Ascending aorta (tissue), 2 donors: ENCODE measurements at regions not wholly inside any gene's neighbourhood (a gene's known extent, or its start where the extent isn't known, plus 50 kb on each side); places are given as distances from the start of the nearest gene placed in this dataset.
A peak's percentile ranks its signal among the peaks of the same experiment; 100 is the strongest.

Experiments used
- DNase-seq, 2 donors: peaks; one replicate each; pipeline ENCODE4 v3.0.0-alpha.2; 2019; ENCODE audit warnings: low spot score in 2 of 2
- H3K27ac ChIP-seq, 2 donors: fragments of 200-600 bp; sonication (generic); one replicate each; pipeline ENCODE4 v1.5.1; 2016 to 2017; ENCODE audit warnings: mild to moderate bottlenecking in 1 of 2
- H3K27me3 ChIP-seq: fragments of 200-600 bp; sonication (generic); one replicate; pipeline ENCODE4 v1.5.1; 2017
- H3K36me3 ChIP-seq, 2 donors: fragments of 200-600 bp; sonication (generic); one replicate each; pipeline ENCODE4 v1.5.1; 2016
- H3K4me1 ChIP-seq, 2 donors: fragments of 200-600 bp; sonication (generic); one replicate each; pipeline ENCODE4 v1.5.1; 2016 to 2017; ENCODE audit warnings: mild to moderate bottlenecking in 1 of 2
- H3K4me3 ChIP-seq, 2 donors: fragments of 200-600 bp; sonication (generic); one replicate each; pipeline ENCODE4 v1.5.1; 2016 to 2017; ENCODE audit warnings: mild to moderate bottlenecking in 1 of 2
- H3K9me3 ChIP-seq, 2 donors: fragments of 200-600 bp; sonication (generic); one replicate each; pipeline ENCODE4 v1.5.1; 2016
- CTCF ChIP-seq, 3 experiments: fragments of 200-600 bp in 2 of 3; fragments of 450-650 bp in 1 of 3; sonication (generic) in 2 of 3; IDR thresholded peaks; one replicate each; pipeline ENCODE4 v1.5.1; 2016 to 2019; ENCODE audit warnings: antibody characterized with exemption in 3 of 3, mild to moderate bottlenecking in 1 of 3, moderate library complexity in 1 of 3
- intact Hi-C: fragments of 100-400 bp; cut with DNase I; formaldehyde crosslinking; loops from one replicate; pipeline ENCODE4 v1.15.1; 2023

GRCh38 chr2:21763501-21763900 is 639.7 kb downstream of the TDRD15 start:
- H3K36me3 ChIP-seq: no peaks in the 10 kb centered on the region
- H3K4me3 ChIP-seq: no peak overlapping the region
- H3K9me3 ChIP-seq: no peaks in the 10 kb centered on the region
- DNase-seq: no peak
- intact Hi-C loops: no loop called here
- no peak overlapping the region for H3K27ac ChIP-seq
- no peaks in the 10 kb centered on the region for H3K4me1 ChIP-seq
- TF ChIP-seq CTCF (IDR thresholded peaks at IDR 0.05): no peak
- H3K27me3 ChIP-seq: no peaks in the 10 kb centered on the region

GRCh38 chr2:21770787-21771186 is 647.0 kb downstream of the TDRD15 start:
- H3K9me3 ChIP-seq: no peaks in the 10 kb centered on the region
- TF ChIP-seq CTCF (IDR thresholded peaks at IDR 0.05): no peak
- H3K4me3 ChIP-seq: no peak overlapping the region
- no peak overlapping the region for H3K27ac ChIP-seq
- peaks cover 0 to 7% of the 10 kb centered on the region in 2 donors for H3K4me1 ChIP-seq
- DNase-seq: no peak
- H3K27me3 ChIP-seq: no peaks in the 10 kb centered on the region
- intact Hi-C loops: no loop called here
- no peaks in the 10 kb centered on the region for H3K36me3 ChIP-seq

- intact Hi-C loops: no loop called here
- Histone ChIP-seq H3K36me3 (no peaks in the 10 kb centered on the region), H3K27me3 (no peaks in the 10 kb centered on the region), H3K4me1 (peaks cover 0 to 7% of the 10 kb centered on the region in 2 donors), H3K27ac (no peak overlapping the region), H3K9me3 (no peaks in the 10 kb centered on the region), H3K4me3 (no peak overlapping the region)
- DNase-seq: no peak
- no peak for TF ChIP-seq CTCF (IDR thresholded peaks at IDR 0.05)
These were observed 648.9 kb downstream of the TDRD15 start for GRCh38 chr2:21772624-21773023.

GRCh38 chr2:21773168-21773567 is 649.4 kb downstream of the TDRD15 start:
- intact Hi-C loops: no loop called here
- Histone ChIP-seq H3K9me3 (no peaks in the 10 kb centered on the region), H3K4me1 (peaks cover 0 to 7% of the 10 kb centered on the region in 2 donors), H3K36me3 (no peaks in the 10 kb centered on the region), H3K4me3 (no peak overlapping the region), H3K27ac (peak overlapping the region; percentile 34 to 44), H3K27me3 (no peaks in the 10 kb centered on the region)
- no peak for DNase-seq
- no peak for TF ChIP-seq CTCF (IDR thresholded peaks at IDR 0.05)

- no peak for DNase-seq
- intact Hi-C loops: no loop called here
- Histone ChIP-seq H3K4me1 (peaks cover 0 to 7% of the 10 kb centered on the region in 2 donors), H3K27ac (peak overlapping the region in 1 of 2 donors; percentile 44), H3K36me3 (no peaks in the 10 kb centered on the region), H3K27me3 (no peaks in the 10 kb centered on the region), H3K9me3 (no peaks in the 10 kb centered on the region), H3K4me3 (no peak overlapping the region)
- no peak for TF ChIP-seq CTCF (IDR thresholded peaks at IDR 0.05)
These were observed 651.1 kb downstream of the TDRD15 start for GRCh38 chr2:21774691-21775368.

- DNase-seq: no peak
- intact Hi-C loops: no loop called here
- H3K9me3 ChIP-seq: no peaks in the 10 kb centered on the region
- H3K4me1 ChIP-seq: peaks cover 0 to under 1% of the 10 kb centered on the region in 2 donors
- H3K27me3 ChIP-seq: no peaks in the 10 kb centered on the region
- no peaks in the 10 kb centered on the region for H3K36me3 ChIP-seq
- TF ChIP-seq CTCF (IDR thresholded peaks at IDR 0.05): no peak
- H3K4me3 ChIP-seq: no peak overlapping the region
- H3K27ac ChIP-seq: no peak overlapping the region
These were observed 656.0 kb downstream of the TDRD15 start for GRCh38 chr2:21779786-21780185.
